ENCODE measurements at regions not wholly inside any gene's neighbourhood (a gene's known extent, or its start where the extent isn't known, plus 50 kb on each side); places are given as distances from the start of the nearest gene placed in this dataset.

- TF ChIP-seq KDM1A (IDR thresholded peaks at IDR 0.05; ENCODE audit: borderline replicate concordance, low read length) (no peak), TAF1 (IDR thresholded peaks at IDR 0.05; ENCODE audit: low read depth, low read length) (no peak), RBBP5 (IDR thresholded peaks at IDR 0.05; ENCODE audit: borderline replicate concordance, low read depth, low read length) (no peak), HDAC2 (IDR thresholded peaks at IDR 0.05; ENCODE audit: borderline replicate concordance in 1 of 2, low read depth in 2 of 2, low read length in 2 of 2) (no peak), SAP30 (IDR thresholded peaks at IDR 0.05; ENCODE audit: insufficient read depth, insufficient replicate concordance, low read length) (no peak), CHD1 (IDR thresholded peaks at IDR 0.05; ENCODE audit: low read depth, low read length) (no peak), BACH1 (IDR thresholded peaks at IDR 0.05; ENCODE audit: low read length) (no peak), POLR2AphosphoS5 (IDR thresholded peaks at IDR 0.05; ENCODE audit: low read depth, low read length) (no peak)
Measured at GRCh38 chr12:67765776-67766766, 117.5 kb downstream of the DYRK2 start (continued).

All from H1 (cell line).